SK-N-SH (cell line): ENCODE measurements at regions not wholly inside any gene's neighbourhood (a gene's known extent, or its start where the extent isn't known, plus 50 kb on each side); places are given as distances from the start of the nearest gene placed in this dataset.

ENCODE experiments used
- CTCF ChIA-PET: fragments of 300-600, 350-600 bp; formaldehyde crosslinking; extraction: SDS; loops from one replicate; lab custom pipeline; 2021; lab: Yijun Ruan, JAX
- POLR2A ChIA-PET: fragments of 350-600 bp; sonication (Branson Sonifier 250); formaldehyde crosslinking; extraction: SDS; loops from one replicate; lab custom pipeline; 2020; ENCODE audit warnings: antibody characterized with exemption, inconsistent platforms; lab: Yijun Ruan, JAX
- DNase-seq: peaks from one replicate; pipeline ENCODE4 v3.0.0; 2012
- H2AFZ ChIP-seq: fragments of 200-600 bp; sonication (generic); 2 replicates; pipeline ENCODE4 v1.8.1; 2016; ENCODE audit warnings: antibody characterized with exemption, mild to moderate bottlenecking, low read depth
- H3F3A ChIP-seq: fragments of 200-600 bp; sonication (generic); replicated peaks from 2 replicates; pipeline ENCODE3; 2016; ENCODE audit warnings: antibody characterized with exemption, mild to moderate bottlenecking; ENCODE audit not compliant: insufficient read depth
- H3K27ac ChIP-seq, 2 experiments: fragments of 200-500 bp in 1 of 2; fragments of 200-600 bp in 1 of 2; sonication (Bioruptor generic) in 1 of 2; sonication (generic), shearing (Covaris generic) in 1 of 2; 2 replicates each; pipeline versions ENCODE4 v1.5.1 to v1.6.1; 2014 to 2016; ENCODE audit warnings: low read depth in 2 of 2, inconsistent platforms in 1 of 2, low read length in 1 of 2, mild to moderate bottlenecking in 1 of 2, mixed read lengths in 1 of 2
- H3K27me3 ChIP-seq: fragments of 200-600 bp; sonication (generic), shearing (Covaris generic); 2 replicates; pipeline ENCODE4 v1.6.1; 2016; ENCODE audit warnings: mixed run types; ENCODE audit not compliant: insufficient read depth
- H3K36me3 ChIP-seq, 2 experiments: fragments of 200-500 bp in 1 of 2; fragments of 200-600 bp in 1 of 2; sonication (Bioruptor generic) in 1 of 2; sonication (generic) in 1 of 2; replicated peaks in 1 of 2; 2 replicates each; pipeline versions ENCODE3 to v1.5.1; 2014 to 2016; ENCODE audit warnings: low read length in 1 of 2, mild to moderate bottlenecking in 1 of 2; ENCODE audit not compliant: insufficient read depth in 2 of 2, control insufficient read depth in 1 of 2
- H3K4me1 ChIP-seq, 2 experiments: fragments of 200-500 bp in 1 of 2; fragments of 200-600 bp in 1 of 2; sonication (Bioruptor generic) in 1 of 2; sonication (generic), shearing (Covaris generic) in 1 of 2; 2 replicates each; pipeline versions ENCODE4 v1.5.1 to v1.6.1; 2014 to 2016; ENCODE audit warnings: low read depth in 1 of 2, low read length in 1 of 2, mixed run types in 1 of 2; ENCODE audit not compliant: insufficient read depth in 2 of 2, control insufficient read depth in 1 of 2
- H3K4me2 ChIP-seq: fragments of 200-600 bp; sonication (generic), shearing (Covaris generic); 2 replicates; pipeline ENCODE4 v1.6.1; 2017; ENCODE audit warnings: mixed run types
- H3K4me3 ChIP-seq, 2 experiments: fragments of 200-500 bp in 1 of 2; fragments of 200-600 bp in 1 of 2; sonication (Bioruptor generic) in 1 of 2; sonication (generic), shearing (Covaris generic) in 1 of 2; 2 replicates each; pipeline versions ENCODE4 v1.5.1 to v1.8.1; 2014 to 2016; ENCODE audit warnings: low read depth in 2 of 2, inconsistent platforms in 1 of 2, low read length in 1 of 2, mild to moderate bottlenecking in 1 of 2, mixed read lengths in 1 of 2, moderate library complexity in 1 of 2
- H3K79me2 ChIP-seq: fragments of 200-600 bp; sonication (generic); 2 replicates; pipeline ENCODE4 v1.8.1; 2017; ENCODE audit warnings: mild to moderate bottlenecking; ENCODE audit not compliant: insufficient read depth
- H3K9ac ChIP-seq: fragments of 200-600 bp; sonication (generic); 2 replicates; pipeline ENCODE4 v1.6.1; 2017; ENCODE audit warnings: mixed run types
- H3K9me2 ChIP-seq: fragments of 200-600 bp; sonication (generic); 2 replicates; pipeline ENCODE4 v1.6.1; 2017; ENCODE audit warnings: mixed run types
- H3K9me3 ChIP-seq: fragments of 200-600 bp; sonication (generic); 2 replicates; pipeline ENCODE4 v1.6.1; 2017; ENCODE audit warnings: mixed run types, mild to moderate bottlenecking, moderate library complexity
- H4K20me1 ChIP-seq: fragments of 200-600 bp; sonication (generic); 2 replicates; pipeline ENCODE4 v1.6.1; 2017; ENCODE audit warnings: mild to moderate bottlenecking, mixed run types; ENCODE audit not compliant: insufficient read depth
- CTCF ChIP-seq: fragments of 200-600 bp; sonication (generic); IDR thresholded peaks from 2 replicates; pipeline ENCODE4 v1.6.1; 2017; ENCODE audit warnings: antibody characterized with exemption, mild to moderate bottlenecking, moderate library complexity
- EP300 ChIP-seq, 2 experiments: IDR thresholded peaks; 2 replicates each; pipeline versions ENCODE4 v1.4.0 to v1.6.1; 2012; ENCODE audit warnings: borderline replicate concordance in 1 of 2, low read depth in 1 of 2, low read length in 1 of 2
- EZH2phosphoT487 ChIP-seq: fragments of 200-600 bp; sonication (generic); IDR thresholded peaks from 2 replicates; pipeline ENCODE4 v1.6.1; 2017; ENCODE audit warnings: low read depth, mixed run types, mild to moderate bottlenecking, antibody characterized with exemption, moderate library complexity, borderline replicate concordance
- FOXM1 ChIP-seq: IDR thresholded peaks from 2 replicates; pipeline ENCODE4 v1.4.0; 2012; ENCODE audit warnings: low read depth, mild to moderate bottlenecking
- GABPA ChIP-seq: IDR thresholded peaks from 2 replicates; pipeline ENCODE4 v1.4.0; 2012; ENCODE audit warnings: low read depth, mild to moderate bottlenecking
- GATA2 ChIP-seq: sonication (generic); formaldehyde crosslinking; IDR thresholded peaks from 2 replicates; pipeline ENCODE4 v1.5.0; 2020; ENCODE audit warnings: mild to moderate bottlenecking, missing genetic modification reagents
- NRF1 ChIP-seq: IDR thresholded peaks from 2 replicates; pipeline ENCODE4 v1.6.1; 2012; ENCODE audit warnings: low read depth, mild to moderate bottlenecking, low read length
- REST ChIP-seq: IDR thresholded peaks from 2 replicates; pipeline ENCODE4 v1.6.1; 2012; ENCODE audit warnings: mild to moderate bottlenecking, low read depth, low read length, moderate library complexity
- RXRA ChIP-seq: IDR thresholded peaks from 2 replicates; pipeline ENCODE4 v1.4.0; 2012; ENCODE audit warnings: low read depth, mild to moderate bottlenecking, borderline replicate concordance
- SIN3A ChIP-seq: IDR thresholded peaks from 2 replicates; pipeline ENCODE4 v1.6.1; 2012; ENCODE audit warnings: low read depth, mild to moderate bottlenecking, low read length, moderate library complexity, borderline replicate concordance
- SMC3 ChIP-seq: IDR thresholded peaks from 2 replicates; pipeline ENCODE4 v1.6.1; 2012; ENCODE audit warnings: low read depth, low read length, improper control_type of control experiment
- TCF12 ChIP-seq: IDR thresholded peaks from 2 replicates; pipeline ENCODE4 v1.4.0; 2012
- TEAD4 ChIP-seq: IDR thresholded peaks from 2 replicates; pipeline ENCODE4 v1.4.0; 2012; ENCODE audit warnings: mild to moderate bottlenecking, borderline replicate concordance; ENCODE audit not compliant: insufficient read depth
- YY1 ChIP-seq: IDR thresholded peaks from 2 replicates; pipeline ENCODE4 v1.4.0; 2012; ENCODE audit warnings: low read depth, mild to moderate bottlenecking
- TF ChIP-seq, protein P1 (sequence below): IDR thresholded peaks from 2 replicates; pipeline ENCODE4 v1.4.0; 2012; ENCODE audit warnings: low read depth

GRCh38 chr3:20527368-20527767 lies 341.4 kb upstream of the SGO1 start (continued):
- TF ChIP-seq REST, result no peak
- TF ChIP-seq GABPA, result no peak
- no peak for TF ChIP-seq CTCF
- TF ChIP-seq TEAD4, result no peak
- no peak for TF ChIP-seq SMC3

DNA sequence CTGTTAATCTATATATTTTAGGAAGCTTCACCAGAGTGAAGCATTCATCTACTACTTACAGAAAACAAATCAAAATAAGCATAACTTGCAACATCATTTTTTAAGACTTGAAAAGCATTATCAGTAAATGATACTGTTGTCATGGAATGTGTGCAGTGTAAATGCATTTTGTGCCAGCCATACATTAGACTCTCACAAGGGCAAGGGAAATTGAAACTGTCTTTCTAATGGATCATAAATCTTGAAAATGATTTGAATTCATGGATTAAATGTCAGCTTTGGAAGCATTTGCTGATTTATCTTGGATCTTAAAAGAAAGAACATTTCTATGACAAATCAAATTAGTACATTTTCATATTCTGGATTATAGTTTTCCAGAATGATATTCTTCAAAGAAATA lies 338.3 kb upstream of the SGO1 start:
- Histone ChIP-seq H3K79me2 (no peaks in the 10 kb centered on the region), H3K27me3 (no peaks in the 10 kb centered on the region), H3K36me3 (no peaks in the 10 kb centered on the region), H4K20me1 (no peaks in the 10 kb centered on the region), H3K4me1 (no peaks in the 10 kb centered on the region; a peak in 1 of 4 replicates), H3K9ac (no peak overlapping the region), H3K9me2 (no peaks in the 10 kb centered on the region)
- no peak for DNase-seq
- POLR2A ChIA-PET, result no interaction called here
- TF ChIP-seq GABPA, result no peak
- no peak for TF ChIP-seq RXRA
- no peak for TF ChIP-seq FOXM1
- TF ChIP-seq, protein P1, sequence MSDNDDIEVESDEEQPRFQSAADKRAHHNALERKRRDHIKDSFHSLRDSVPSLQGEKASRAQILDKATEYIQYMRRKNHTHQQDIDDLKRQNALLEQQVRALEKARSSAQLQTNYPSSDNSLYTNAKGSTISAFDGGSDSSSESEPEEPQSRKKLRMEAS, result no peak
- no peak for TF ChIP-seq TCF12
- no peak for TF ChIP-seq SIN3A
- TF ChIP-seq EP300 (IDR thresholded peaks at IDR 0.05; ENCODE audit: borderline replicate concordance in 1 of 2, low read depth in 1 of 2, low read length in 1 of 2), result no peak
- TF ChIP-seq EZH2phosphoT487, result no peak
- no peak for TF ChIP-seq GATA2 (CRISPR knock-in tag)
- TF ChIP-seq YY1, result no peak
- TF ChIP-seq NRF1, result no peak
- TF ChIP-seq, all 33 proteins: peak for 0
- Histone ChIP-seq H3K4me3 (no peak overlapping the region), H3K4me2 (no peak overlapping the region), H3K9me3 (no peaks in the 10 kb centered on the region), H3K27ac (no peak overlapping the region), H2AFZ (no peak overlapping the region), H3F3A (no peaks in the 10 kb centered on the region)
- CTCF ChIA-PET, result interaction anchor here (0.9 to 1.1 kb wide), 2 partner anchors 9 to 14 kb away, joined by 3 read pairs; no protein-coding TSS in a partner anchor
